SU-DHL-6 (cell line): ENCODE measurements at regions not wholly inside any gene's neighbourhood (a gene's known extent, or its start where the extent isn't known, plus 50 kb on each side); places are given as distances from the start of the nearest gene placed in this dataset.

Source experiments
- H2AFZ ChIP-seq: fragments of 200-600 bp; sonication (generic); 2 replicates; pipeline ENCODE4 v1.6.1; 2014; ENCODE audit warnings: low read depth, mild to moderate bottlenecking, moderate library complexity, mixed read lengths, antibody characterized with exemption, low read length; ENCODE audit not compliant: severe bottlenecking
- H3F3A ChIP-seq: fragments of 200-600 bp; shearing (Covaris generic); 2 replicates; pipeline ENCODE4 v1.6.0; 2016; ENCODE audit warnings: antibody characterized with exemption, mild to moderate bottlenecking; ENCODE audit not compliant: insufficient read depth
- H3K27ac ChIP-seq: fragments of 200-600 bp; sonication (generic); 2 replicates; pipeline ENCODE4 v1.5.1; 2016; ENCODE audit warnings: low read depth, mild to moderate bottlenecking, low read length, moderate library complexity, mixed read lengths
- H3K27me3 ChIP-seq: fragments of 200-600 bp; sonication (generic), shearing (Covaris generic); 2 replicates; pipeline ENCODE4 v1.6.0; 2014; ENCODE audit warnings: mild to moderate bottlenecking, low read length
- H3K36me3 ChIP-seq: fragments of 200-600 bp; sonication (generic); 2 replicates; pipeline ENCODE4 v1.6.1; 2014; ENCODE audit warnings: mild to moderate bottlenecking, low read length, mixed read lengths
- H3K4me2 ChIP-seq: fragments of 300-600, 200-600 bp; shearing (Covaris generic), sonication (generic); 2 replicates; pipeline ENCODE4 v1.6.0; 2014; ENCODE audit warnings: low read length, low read depth, mild to moderate bottlenecking; ENCODE audit not compliant: poor library complexity, severe bottlenecking
- H3K4me3 ChIP-seq: fragments of 200-600 bp; sonication (generic); 2 replicates; pipeline ENCODE4 v1.5.1; 2014; ENCODE audit warnings: antibody characterized with exemption, low read length, mild to moderate bottlenecking, mixed read lengths; ENCODE audit not compliant: insufficient read depth, poor library complexity, severe bottlenecking
- H3K79me2 ChIP-seq: fragments of 200-600 bp; sonication (generic); 2 replicates; pipeline ENCODE4 v1.6.1; 2014; ENCODE audit warnings: mild to moderate bottlenecking, low read length, moderate library complexity; ENCODE audit not compliant: insufficient read depth
- H3K9ac ChIP-seq: fragments of 200-600 bp; sonication (generic); 2 replicates; pipeline ENCODE4 v1.7.0; 2014; ENCODE audit warnings: mild to moderate bottlenecking, low read length
- H3K9me2 ChIP-seq: fragments of 200-600 bp; sonication (generic); replicated peaks from 2 replicates; pipeline ENCODE4 v1.6.1; 2014; ENCODE audit warnings: low read length; ENCODE audit not compliant: insufficient read depth
- H3K9me3 ChIP-seq: fragments of 200-600 bp; sonication (generic); 2 replicates; pipeline ENCODE4 v1.6.1; 2014; ENCODE audit warnings: low read length, mixed read lengths; ENCODE audit not compliant: insufficient read depth
- H4K20me1 ChIP-seq: fragments of 200-600 bp; sonication (generic); 2 replicates; pipeline ENCODE4 v1.6.1; 2014; ENCODE audit warnings: low read depth, mild to moderate bottlenecking, antibody characterized with exemption, low read length, moderate library complexity, mixed read lengths
- EZH2phosphoT487 ChIP-seq: fragments of 200-600 bp; sonication (generic), shearing (Covaris generic); conservative IDR thresholded peaks from 2 replicates; pipeline ENCODE4 v1.6.1; 2018; ENCODE audit warnings: mild to moderate bottlenecking, antibody characterized with exemption, low read length, moderate library complexity, mixed read lengths
- TF ChIP-seq, protein P1 (sequence below): fragments of 200-600 bp; sonication (generic); IDR thresholded peaks from one replicate; pipeline ENCODE4 v1.5.1; 2017; ENCODE audit warnings: antibody characterized with exemption, mild to moderate bottlenecking, low read length, moderate library complexity; ENCODE audit not compliant: insufficient read depth, poor library complexity, severe bottlenecking

GRCh38 chr17:12301551-12301950 lies 280.9 kb downstream of the MAP2K4 start:
- no peak overlapping the region for H3K4me3 ChIP-seq
- no peaks in the 10 kb centered on the region for H4K20me1 ChIP-seq
- H3F3A ChIP-seq, result no peaks in the 10 kb centered on the region
- H3K79me2 ChIP-seq, result no peaks in the 10 kb centered on the region
- H3K27ac ChIP-seq, result no peak overlapping the region
- no peaks in the 10 kb centered on the region for H3K27me3 ChIP-seq
- H3K9me2 ChIP-seq, result no peaks in the 10 kb centered on the region
- TF ChIP-seq EZH2phosphoT487, result no peak
- TF ChIP-seq, protein P1, sequence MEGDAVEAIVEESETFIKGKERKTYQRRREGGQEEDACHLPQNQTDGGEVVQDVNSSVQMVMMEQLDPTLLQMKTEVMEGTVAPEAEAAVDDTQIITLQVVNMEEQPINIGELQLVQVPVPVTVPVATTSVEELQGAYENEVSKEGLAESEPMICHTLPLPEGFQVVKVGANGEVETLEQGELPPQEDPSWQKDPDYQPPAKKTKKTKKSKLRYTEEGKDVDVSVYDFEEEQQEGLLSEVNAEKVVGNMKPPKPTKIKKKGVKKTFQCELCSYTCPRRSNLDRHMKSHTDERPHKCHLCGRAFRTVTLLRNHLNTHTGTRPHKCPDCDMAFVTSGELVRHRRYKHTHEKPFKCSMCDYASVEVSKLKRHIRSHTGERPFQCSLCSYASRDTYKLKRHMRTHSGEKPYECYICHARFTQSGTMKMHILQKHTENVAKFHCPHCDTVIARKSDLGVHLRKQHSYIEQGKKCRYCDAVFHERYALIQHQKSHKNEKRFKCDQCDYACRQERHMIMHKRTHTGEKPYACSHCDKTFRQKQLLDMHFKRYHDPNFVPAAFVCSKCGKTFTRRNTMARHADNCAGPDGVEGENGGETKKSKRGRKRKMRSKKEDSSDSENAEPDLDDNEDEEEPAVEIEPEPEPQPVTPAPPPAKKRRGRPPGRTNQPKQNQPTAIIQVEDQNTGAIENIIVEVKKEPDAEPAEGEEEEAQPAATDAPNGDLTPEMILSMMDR, result no peak
- H3K4me2 ChIP-seq, result no peak overlapping the region
- H3K9me3 ChIP-seq, result no peaks in the 10 kb centered on the region
- no peak overlapping the region for H2AFZ ChIP-seq
- no peak overlapping the region for H3K9ac ChIP-seq
- no peaks in the 10 kb centered on the region for H3K36me3 ChIP-seq

GRCh38 chr17:12302711-12303110 lies 282.0 kb downstream of the MAP2K4 start:
- no peaks in the 10 kb centered on the region for H3F3A ChIP-seq
- no peak overlapping the region for H3K4me2 ChIP-seq
- no peaks in the 10 kb centered on the region for H3K79me2 ChIP-seq
- no peaks in the 10 kb centered on the region for H3K36me3 ChIP-seq
- H3K27me3 ChIP-seq, result no peaks in the 10 kb centered on the region
- H3K9ac ChIP-seq, result no peak overlapping the region
- TF ChIP-seq EZH2phosphoT487, result no peak
- TF ChIP-seq, protein P1, result no peak
- H3K9me3 ChIP-seq, result no peaks in the 10 kb centered on the region
- H2AFZ ChIP-seq, result no peak overlapping the region
- no peaks in the 10 kb centered on the region for H3K9me2 ChIP-seq
- H3K27ac ChIP-seq, result no peak overlapping the region
- no peaks in the 10 kb centered on the region for H4K20me1 ChIP-seq
- H3K4me3 ChIP-seq, result no peak overlapping the region

GRCh38 chr17:12310811-12311210 lies 290.1 kb downstream of the MAP2K4 start:
- Histone ChIP-seq H3K27me3 (no peaks in the 10 kb centered on the region), H3K36me3 (no peaks in the 10 kb centered on the region), H3K27ac (no peak overlapping the region), H3K79me2 (no peaks in the 10 kb centered on the region), H3K9me3 (no peaks in the 10 kb centered on the region), H3K4me3 (no peak overlapping the region), H3K4me2 (no peak overlapping the region), H3K9me2 (no peaks in the 10 kb centered on the region), H2AFZ (no peak overlapping the region), H4K20me1 (no peaks in the 10 kb centered on the region), H3F3A (no peaks in the 10 kb centered on the region), H3K9ac (no peak overlapping the region)
- TF ChIP-seq EZH2phosphoT487, result no peak

DNA sequence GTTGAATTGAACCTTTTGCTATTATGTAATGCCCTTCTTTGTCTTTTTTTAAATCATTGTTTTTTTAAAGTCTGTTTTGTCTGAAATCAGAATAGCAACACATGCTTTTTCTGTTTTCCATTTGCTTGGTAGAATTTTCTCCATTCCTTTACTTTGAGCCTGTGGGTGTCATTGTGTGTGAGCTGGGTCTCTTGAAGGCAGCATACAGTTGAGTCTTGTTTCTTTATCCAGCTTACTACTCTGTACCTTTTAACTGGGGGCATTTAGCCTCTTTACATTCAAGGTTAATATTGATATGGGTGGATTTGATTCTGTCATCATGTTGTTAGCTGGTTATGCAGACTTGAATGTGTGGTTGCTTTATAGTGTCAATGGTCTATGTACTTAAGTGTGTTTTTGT lies 292.0 kb downstream of the MAP2K4 start:
- Histone ChIP-seq H3K4me3 (no peak overlapping the region), H4K20me1 (no peaks in the 10 kb centered on the region), H3K9me2 (no peaks in the 10 kb centered on the region), H3K9me3 (no peaks in the 10 kb centered on the region), H3K36me3 (no peaks in the 10 kb centered on the region), H3K4me2 (no peak overlapping the region), H3K27ac (no peak overlapping the region), H3K9ac (no peak overlapping the region), H3K27me3 (no peaks in the 10 kb centered on the region), H3F3A (no peaks in the 10 kb centered on the region), H3K79me2 (no peaks in the 10 kb centered on the region), H2AFZ (no peak overlapping the region)
- no peak for TF ChIP-seq EZH2phosphoT487
- TF ChIP-seq, protein P1, result no peak
